IPS-18a (cell line): ENCODE measurements at regions not wholly inside any gene's neighbourhood (a gene's known extent, or its start where the extent isn't known, plus 50 kb on each side); places are given as distances from the start of the nearest gene placed in this dataset.

Experiments used
- H3K27ac ChIP-seq: one replicate; pipeline ENCODE4 v1.5.1; 2013; ENCODE audit warnings: low read length
- H3K27me3 ChIP-seq: one replicate; pipeline ENCODE4 v1.6.1; 2013; ENCODE audit warnings: mild to moderate bottlenecking, low read length; ENCODE audit not compliant: control insufficient read depth, insufficient read depth
- H3K36me3 ChIP-seq: one replicate; pipeline ENCODE4 v1.6.1; 2013; ENCODE audit warnings: low read depth, low read length; ENCODE audit not compliant: control insufficient read depth
- H3K4me1 ChIP-seq: one replicate; pipeline ENCODE4 v1.6.1; 2013; ENCODE audit warnings: low read depth, low read length; ENCODE audit not compliant: control insufficient read depth
- H3K4me3 ChIP-seq: one replicate; pipeline ENCODE4 v1.5.1; 2013; ENCODE audit warnings: low read length
- H3K9ac ChIP-seq: one replicate; pipeline ENCODE4 v1.6.1; 2013; ENCODE audit warnings: mild to moderate bottlenecking, low read length, moderate library complexity
- H3K9me3 ChIP-seq: one replicate; pipeline ENCODE4 v1.6.1; 2013; ENCODE audit warnings: low read depth, low read length; ENCODE audit not compliant: control insufficient read depth

DNA sequence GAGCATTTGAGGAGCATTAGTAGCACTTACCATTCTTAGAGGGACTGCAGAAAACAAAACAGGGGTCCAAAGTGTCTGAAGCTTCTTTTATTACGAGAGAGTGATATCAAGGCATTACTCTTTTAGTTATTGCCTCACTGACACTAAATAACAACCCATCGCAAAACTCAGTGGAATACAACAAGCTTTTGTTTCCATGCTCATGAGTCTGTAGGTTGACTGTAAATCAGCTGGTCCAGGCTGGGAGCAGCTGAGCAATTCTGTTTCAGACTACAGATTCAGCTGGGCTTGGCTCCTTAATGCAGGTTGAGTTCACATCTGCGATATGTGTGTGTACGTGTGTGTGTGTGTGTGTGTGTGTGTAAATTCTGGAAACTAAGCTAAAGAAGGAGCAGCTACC is 501.8 kb upstream of the PKDCC start:
- Histone ChIP-seq H3K27ac (no peak overlapping the region), H3K9me3 (no peaks in the 10 kb centered on the region), H3K4me3 (no peak overlapping the region), H3K27me3 (no peaks in the 10 kb centered on the region), H3K4me1 (no peaks in the 10 kb centered on the region), H3K9ac (no peak overlapping the region), H3K36me3 (no peaks in the 10 kb centered on the region)

DNA sequence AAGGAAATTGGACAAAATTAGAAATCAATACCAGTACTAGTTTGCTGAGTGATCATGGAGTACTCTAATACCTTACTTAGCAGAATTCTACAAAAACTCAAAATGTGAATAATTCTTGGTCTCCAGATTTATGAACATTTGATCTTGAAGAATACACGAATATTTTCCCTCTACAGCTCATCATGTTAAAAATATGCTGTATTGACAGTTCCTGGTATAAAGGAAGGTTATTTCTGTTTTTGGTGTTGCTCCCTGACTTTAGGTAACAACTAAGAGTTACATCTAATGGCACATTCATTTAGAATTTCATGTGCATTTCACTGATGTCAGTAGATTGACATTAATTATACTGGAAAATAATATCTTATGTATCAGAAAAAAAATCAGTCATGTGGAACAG is 479.2 kb upstream of the PKDCC start:
- no peaks in the 10 kb centered on the region for H3K27me3 ChIP-seq
- no peak overlapping the region for H3K9ac ChIP-seq
- no peaks in the 10 kb centered on the region for H3K4me1 ChIP-seq
- no peaks in the 10 kb centered on the region for H3K36me3 ChIP-seq
- H3K9me3 ChIP-seq = no peaks in the 10 kb centered on the region
- H3K4me3 ChIP-seq = no peak overlapping the region
- no peak overlapping the region for H3K27ac ChIP-seq

DNA sequence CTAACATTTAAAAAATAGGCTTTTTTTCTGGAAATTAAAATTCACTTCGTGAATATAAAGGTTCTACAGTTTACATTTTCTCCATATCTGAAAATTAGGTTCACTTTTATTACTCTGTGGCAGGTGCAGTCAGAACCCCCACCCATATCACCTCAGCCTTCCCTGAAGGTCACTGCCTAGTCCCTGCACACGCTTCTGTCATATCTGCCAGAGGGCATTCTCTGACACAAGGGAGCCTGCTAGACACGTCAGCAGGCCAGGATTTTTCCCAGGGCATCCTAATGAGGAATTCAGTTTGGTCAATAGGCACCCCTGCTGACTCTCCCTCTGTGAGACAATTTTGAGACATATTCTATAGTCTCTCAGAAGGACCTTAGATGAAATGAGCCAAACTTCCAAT is 475.7 kb upstream of the PKDCC start:
- H3K9me3 ChIP-seq = no peaks in the 10 kb centered on the region

DNA sequence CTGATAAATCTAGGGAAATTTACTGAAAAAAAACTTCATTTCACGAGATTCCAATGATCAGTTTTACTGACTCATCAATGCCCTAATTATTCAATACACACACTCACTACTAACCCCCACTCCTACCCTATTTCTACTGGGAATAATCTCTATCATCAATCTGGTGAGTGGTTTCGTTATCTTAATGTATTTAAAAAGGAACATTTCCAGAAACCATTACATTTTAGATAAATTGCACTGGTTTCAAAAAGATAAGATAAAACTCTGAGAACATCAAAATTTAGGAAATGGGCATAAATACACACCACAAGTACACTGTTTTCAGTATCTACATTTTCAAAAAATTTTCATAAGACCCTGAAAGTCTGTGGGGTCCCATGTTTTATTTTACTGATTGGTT is 471.4 kb upstream of the PKDCC start:
- Histone ChIP-seq H3K9me3 (no peaks in the 10 kb centered on the region), H3K4me1 (no peaks in the 10 kb centered on the region), H3K27me3 (no peaks in the 10 kb centered on the region), H3K4me3 (no peak overlapping the region), H3K36me3 (no peaks in the 10 kb centered on the region), H3K27ac (no peak overlapping the region), H3K9ac (no peak overlapping the region)

More for the DNA sequence above, 475.7 kb upstream of the PKDCC start:
- Histone ChIP-seq H3K4me1 (no peaks in the 10 kb centered on the region), H3K36me3 (no peaks in the 10 kb centered on the region), H3K27ac (no peak overlapping the region), H3K9ac (no peak overlapping the region), H3K27me3 (no peaks in the 10 kb centered on the region), H3K4me3 (no peak overlapping the region)

GRCh38 chr2:41579806-41580205 is 468.0 kb upstream of the PKDCC start:
- no peak overlapping the region for H3K4me3 ChIP-seq

DNA sequence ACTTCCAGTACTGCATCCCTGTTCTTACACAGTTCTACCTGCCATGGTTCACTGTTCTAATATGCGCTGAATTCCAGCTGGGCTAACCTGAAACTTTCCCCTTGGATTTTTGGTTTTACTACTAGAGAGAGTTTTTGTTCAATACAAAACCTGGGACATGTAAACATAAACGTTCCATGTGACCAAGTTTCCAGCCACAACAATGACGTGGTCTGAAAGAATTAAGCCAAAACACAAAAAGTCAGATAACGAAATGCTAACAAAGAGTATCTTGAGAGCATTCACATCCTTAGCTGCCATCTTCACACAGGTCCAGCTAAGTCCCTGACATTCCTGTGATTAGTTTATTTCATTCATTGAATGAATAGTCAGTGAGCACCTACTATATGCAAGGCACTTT is 467.0 kb upstream of the PKDCC start:
- H3K36me3 ChIP-seq = no peaks in the 10 kb centered on the region
- no peak overlapping the region for H3K9ac ChIP-seq
- no peak overlapping the region for H3K4me3 ChIP-seq
- H3K9me3 ChIP-seq = no peaks in the 10 kb centered on the region
- H3K4me1 ChIP-seq = no peaks in the 10 kb centered on the region
- H3K27ac ChIP-seq = no peak overlapping the region
- H3K27me3 ChIP-seq = no peaks in the 10 kb centered on the region

More at GRCh38 chr2:41579806-41580205, 468.0 kb upstream of the PKDCC start:
- Histone ChIP-seq H3K9me3 (no peaks in the 10 kb centered on the region), H3K27ac (no peak overlapping the region), H3K36me3 (no peaks in the 10 kb centered on the region), H3K27me3 (no peaks in the 10 kb centered on the region), H3K4me1 (no peaks in the 10 kb centered on the region), H3K9ac (no peak overlapping the region)

- H3K4me3 ChIP-seq = no peak overlapping the region
- no peaks in the 10 kb centered on the region for H3K27me3 ChIP-seq
- H3K9me3 ChIP-seq = no peaks in the 10 kb centered on the region
- no peak overlapping the region for H3K9ac ChIP-seq
- H3K27ac ChIP-seq = no peak overlapping the region
- no peaks in the 10 kb centered on the region for H3K4me1 ChIP-seq
- no peaks in the 10 kb centered on the region for H3K36me3 ChIP-seq
Observed at GRCh38 chr2:41595240-41595639, 452.6 kb upstream of the PKDCC start.

DNA sequence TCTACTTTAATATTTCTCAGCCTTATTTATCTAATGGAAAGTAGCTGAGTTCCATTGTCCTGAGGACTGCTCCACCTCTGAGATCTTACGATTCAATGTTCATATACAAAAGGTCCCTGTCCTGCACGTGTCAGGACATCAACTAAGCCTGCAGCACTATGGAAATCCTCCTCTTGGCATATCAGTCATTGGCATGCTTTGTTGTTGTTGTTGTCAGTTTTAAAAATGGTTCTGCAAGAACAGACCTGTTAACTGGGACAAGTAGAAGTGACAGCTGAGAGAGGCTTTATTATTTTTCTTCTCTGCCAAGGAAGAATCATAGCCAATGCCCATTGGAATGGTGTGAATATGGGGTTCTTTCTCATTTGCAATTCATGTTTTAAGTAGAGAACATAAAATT is 450.1 kb upstream of the PKDCC start:
- Histone ChIP-seq H3K4me1 (no peaks in the 10 kb centered on the region), H3K9ac (no peak overlapping the region), H3K9me3 (no peaks in the 10 kb centered on the region), H3K27me3 (no peaks in the 10 kb centered on the region), H3K36me3 (no peaks in the 10 kb centered on the region), H3K27ac (no peak overlapping the region), H3K4me3 (no peak overlapping the region)

DNA sequence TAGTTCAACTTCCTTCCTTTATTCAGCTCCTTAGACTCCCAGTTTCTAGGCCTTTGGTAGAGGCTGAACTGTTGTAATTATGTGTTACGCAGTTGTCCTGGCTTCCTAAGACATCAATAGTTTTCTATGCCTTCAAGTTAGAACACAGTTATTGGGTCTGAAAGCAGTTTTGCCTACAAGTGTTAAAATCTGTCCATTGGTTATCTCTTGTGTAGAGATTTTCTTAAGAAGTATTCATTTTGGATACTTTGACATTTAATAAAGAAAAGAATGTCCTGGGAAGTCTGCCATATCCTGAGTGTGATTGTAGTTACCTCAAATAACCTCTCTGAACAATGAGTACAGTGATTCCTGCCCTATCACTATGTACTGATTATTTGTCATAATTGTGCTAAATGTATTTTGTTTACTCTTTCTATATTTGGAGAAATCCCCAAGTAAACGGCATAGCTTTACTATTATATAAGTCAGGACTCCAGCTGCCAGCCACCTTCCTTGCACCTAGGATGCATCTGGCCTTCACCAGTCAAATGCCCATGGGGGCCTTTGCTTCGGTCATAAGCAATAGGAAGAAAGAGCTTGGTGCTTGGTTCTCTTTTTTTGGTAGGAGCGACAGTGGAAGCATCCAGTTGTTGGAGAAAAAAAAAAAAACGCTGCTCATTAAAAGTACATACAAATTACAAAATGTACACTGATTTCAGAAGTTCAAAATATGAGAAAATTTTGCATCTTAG is 449.5 kb upstream of the PKDCC start:
- H3K27ac ChIP-seq = no peak overlapping the region
- H3K9ac ChIP-seq = no peak overlapping the region
- no peaks in the 10 kb centered on the region for H3K9me3 ChIP-seq
- H3K4me1 ChIP-seq = no peaks in the 10 kb centered on the region
- no peaks in the 10 kb centered on the region for H3K27me3 ChIP-seq
- no peaks in the 10 kb centered on the region for H3K36me3 ChIP-seq
- H3K4me3 ChIP-seq = no peak overlapping the region

GRCh38 chr2:41600460-41600859 is 447.4 kb upstream of the PKDCC start:
- no peak overlapping the region for H3K4me3 ChIP-seq
- H3K9me3 ChIP-seq = no peaks in the 10 kb centered on the region
- H3K27me3 ChIP-seq = no peaks in the 10 kb centered on the region
- H3K4me1 ChIP-seq = no peaks in the 10 kb centered on the region
- no peaks in the 10 kb centered on the region for H3K36me3 ChIP-seq
- no peak overlapping the region for H3K27ac ChIP-seq
- no peak overlapping the region for H3K9ac ChIP-seq

DNA sequence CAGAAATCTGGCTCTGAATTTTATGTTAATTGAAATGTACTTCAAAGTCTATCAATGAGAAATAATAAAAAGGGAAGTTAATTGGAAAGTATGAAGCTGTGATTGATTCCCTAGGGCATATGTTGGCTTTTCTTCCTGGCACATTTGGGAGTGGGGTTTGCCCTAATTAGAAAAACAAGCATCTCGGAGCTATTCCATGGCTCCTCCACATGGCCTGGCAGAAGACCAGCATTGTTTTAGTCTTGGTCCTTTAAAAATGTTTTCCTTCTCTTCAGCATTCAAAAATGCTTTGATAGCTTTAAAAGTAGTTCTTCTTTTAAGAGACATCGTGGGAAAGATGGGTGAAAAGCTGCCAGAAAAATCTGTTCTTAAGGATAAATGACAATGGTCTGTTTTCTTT is 445.5 kb upstream of the PKDCC start:
- H3K4me3 ChIP-seq = no peak overlapping the region
- H3K9ac ChIP-seq = no peak overlapping the region
- no peaks in the 10 kb centered on the region for H3K9me3 ChIP-seq
- H3K36me3 ChIP-seq = no peaks in the 10 kb centered on the region
- no peaks in the 10 kb centered on the region for H3K27me3 ChIP-seq
- H3K4me1 ChIP-seq = no peaks in the 10 kb centered on the region
- H3K27ac ChIP-seq = no peak overlapping the region

- no peaks in the 10 kb centered on the region for H3K9me3 ChIP-seq
- no peak overlapping the region for H3K9ac ChIP-seq
- no peak overlapping the region for H3K27ac ChIP-seq
- H3K27me3 ChIP-seq = no peaks in the 10 kb centered on the region
- H3K4me1 ChIP-seq = no peaks in the 10 kb centered on the region
- no peak overlapping the region for H3K4me3 ChIP-seq
- H3K36me3 ChIP-seq = no peaks in the 10 kb centered on the region
Observed at GRCh38 chr2:41605311-41605710, 442.5 kb upstream of the PKDCC start.
